ENCODE measurements at regions not wholly inside any gene's neighbourhood (a gene's known extent, or its start where the extent isn't known, plus 50 kb on each side); places are given as distances from the start of the nearest gene placed in this dataset.

DNA sequence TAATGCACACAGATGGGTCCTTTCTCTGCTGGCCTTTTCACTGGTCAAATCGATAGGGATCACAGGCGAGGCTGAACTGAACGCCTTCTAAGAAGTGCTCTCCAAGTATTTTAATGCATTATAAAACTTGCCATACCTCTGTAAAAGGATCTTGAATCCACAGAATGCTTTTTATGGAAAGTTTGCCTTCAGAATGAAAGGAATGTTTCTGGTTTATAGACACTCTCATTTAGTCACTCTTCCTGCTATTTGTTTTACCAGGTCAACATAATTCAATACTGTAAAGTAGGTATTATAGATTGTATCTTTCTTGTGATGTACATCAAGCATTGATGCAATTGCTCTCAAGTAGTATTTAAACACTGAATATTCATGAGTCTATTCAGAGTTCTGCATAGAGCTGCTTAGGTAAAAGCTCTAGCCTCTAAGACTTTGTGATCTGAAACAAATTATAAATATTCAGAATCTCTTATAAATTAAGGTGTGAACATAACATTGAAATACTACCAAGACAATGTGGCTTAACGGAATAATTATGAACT is 308.4 kb downstream of the ISL1 start:
- H4K20me1 ChIP-seq (ENCODE audit: insufficient read depth, low read length): no peaks in the 10 kb centered on the region
- no peak overlapping the region for H2AK9ac ChIP-seq (replicated peaks; ENCODE audit: low read depth, low read length, poor library complexity)
- H2BK5ac ChIP-seq (ENCODE audit: low read depth, low read length, poor library complexity, severe bottlenecking): no peak overlapping the region
- dilution Hi-C loops (cut with HindIII; ENCODE audit: low sequenced_read_pairs, unreplicated experiment) (no loop called here), intact Hi-C loops (cut with micrococcal nuclease) (no loop called here), in situ Hi-C loops (cut with MboI; ENCODE audit: low sequenced_read_pairs) (no loop called here)
- H4K91ac ChIP-seq (ENCODE audit: insufficient read depth, low read depth, low read length): no peak overlapping the region
- no peak overlapping the region for H4K5ac ChIP-seq (ENCODE audit: low read depth, low read length)
- no peak overlapping the region for H3K9ac ChIP-seq (ENCODE audit: low read depth, low read length)
- no peak overlapping the region for H4K8ac ChIP-seq (ENCODE audit: low read depth in 2 of 2, low read length in 2 of 2)
- no peak overlapping the region for H3K4ac ChIP-seq (ENCODE audit: low read depth, low read length)
- no peaks in the 10 kb centered on the region for H3K4me1 ChIP-seq (ENCODE audit: control insufficient read depth, insufficient read depth, low read length)
- CTCF ChIA-PET: no interaction called here
- ATAC-seq (ENCODE audit: low read depth) (no peak), DNase-seq (no peak)
- H3K4me3 ChIP-seq (ENCODE audit: insufficient read depth, low read depth, low read length): no peak overlapping the region
- no peak overlapping the region for H3K23ac ChIP-seq (ENCODE audit: low read depth, low read length)
- H3K9me3 ChIP-seq (ENCODE audit: control insufficient read depth, insufficient read depth, low read length): no peaks in the 10 kb centered on the region; the same call in 1 of the 2 replicates
- H3K27me3 ChIP-seq (ENCODE audit: control insufficient read depth, insufficient read depth, low read length): no peaks in the 10 kb centered on the region
- no peak overlapping the region for H3K27ac ChIP-seq (ENCODE audit: insufficient read depth, low read length)
- TF ChIP-seq POLR2A (IDR thresholded peaks at IDR 0.05; ENCODE audit: low read depth, low read length): no peak
- no peak for TF ChIP-seq BHLHE40 (IDR thresholded peaks at IDR 0.05; ENCODE audit: low read depth, low read length)
- TF ChIP-seq, protein P1, sequence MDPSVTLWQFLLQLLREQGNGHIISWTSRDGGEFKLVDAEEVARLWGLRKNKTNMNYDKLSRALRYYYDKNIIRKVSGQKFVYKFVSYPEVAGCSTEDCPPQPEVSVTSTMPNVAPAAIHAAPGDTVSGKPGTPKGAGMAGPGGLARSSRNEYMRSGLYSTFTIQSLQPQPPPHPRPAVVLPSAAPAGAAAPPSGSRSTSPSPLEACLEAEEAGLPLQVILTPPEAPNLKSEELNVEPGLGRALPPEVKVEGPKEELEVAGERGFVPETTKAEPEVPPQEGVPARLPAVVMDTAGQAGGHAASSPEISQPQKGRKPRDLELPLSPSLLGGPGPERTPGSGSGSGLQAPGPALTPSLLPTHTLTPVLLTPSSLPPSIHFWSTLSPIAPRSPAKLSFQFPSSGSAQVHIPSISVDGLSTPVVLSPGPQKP (IDR thresholded peaks at IDR 0.05; ENCODE audit: borderline replicate concordance, low read depth, low read length): no peak
- no peak for TF ChIP-seq MXI1 (IDR thresholded peaks at IDR 0.05; ENCODE audit: borderline replicate concordance, low read depth, low read length)
- TF ChIP-seq RCOR1 (IDR thresholded peaks at IDR 0.05; ENCODE audit: insufficient replicate concordance, low read length): no peak
- no peaks in the 10 kb centered on the region for H3K79me1 ChIP-seq (ENCODE audit: low read depth in 1 of 2, low read length in 2 of 2)
- no peak overlapping the region for H3K4me2 ChIP-seq (ENCODE audit: low read depth, low read length)
- H3K18ac ChIP-seq (ENCODE audit: low read depth, low read length): no peak overlapping the region
- no peak overlapping the region for H3K14ac ChIP-seq (replicated peaks; ENCODE audit: low read depth, low read length)
- no CpG with 5 or more reads among the region's 4 CpGs for WGBS, 2 experiments (ENCODE audit: extremely low coverage in 2 of 2, insufficient read length in 1 of 2)
- H2BK15ac ChIP-seq (ENCODE audit: low read depth, low read length): no peak overlapping the region
- no peak overlapping the region for H2AK5ac ChIP-seq (ENCODE audit: low read depth, low read length)
- no peak overlapping the region for H2BK120ac ChIP-seq (ENCODE audit: low read depth, low read length)
- no peak overlapping the region for H3K56ac ChIP-seq (ENCODE audit: extremely low read depth, insufficient read depth, low read length)
- H3K36me3 ChIP-seq (ENCODE audit: control insufficient read depth, insufficient read depth, low read length): no peaks in the 10 kb centered on the region
- H3K9me1 ChIP-seq (ENCODE audit: insufficient read depth, low read length): no peaks in the 10 kb centered on the region
- POLR2A ChIA-PET (ENCODE audit: unreplicated experiment): no interaction called here
- no peak overlapping the region for H2BK20ac ChIP-seq (ENCODE audit: low read depth, low read length)
- BruUV-seq (replicated peaks): no TSS peak
- H2AFZ ChIP-seq (replicated peaks; ENCODE audit: low read length, poor library complexity): no peak overlapping the region
